KMS-11 (cell line): ENCODE measurements at regions not wholly inside any gene's neighbourhood (a gene's known extent, or its start where the extent isn't known, plus 50 kb on each side); places are given as distances from the start of the nearest gene placed in this dataset.

Source experiments
- H2AFZ ChIP-seq: fragments of 200-600 bp; sonication (generic); 2 replicates; pipeline ENCODE4 v1.6.1; 2016; ENCODE audit warnings: antibody characterized with exemption, mixed run types, low read depth
- H3K27ac ChIP-seq: fragments of 200-600 bp; sonication (generic); 2 replicates; pipeline ENCODE4 v1.6.1; 2016; ENCODE audit warnings: mild to moderate bottlenecking, mixed run types
- H3K27me3 ChIP-seq: fragments of 200-600 bp; sonication (generic); 2 replicates; pipeline ENCODE4 v1.6.1; 2017; ENCODE audit warnings: mild to moderate bottlenecking, low read depth, mixed run types, moderate library complexity; ENCODE audit not compliant: insufficient read depth
- H3K36me3 ChIP-seq: fragments of 200-600 bp; sonication (generic); 2 replicates; pipeline ENCODE4 v1.6.1; 2017; ENCODE audit warnings: mild to moderate bottlenecking, mixed run types; ENCODE audit not compliant: insufficient read depth
- H3K4me1 ChIP-seq: fragments of 200-600 bp; sonication (generic); 2 replicates; pipeline ENCODE4 v1.6.1; 2016; ENCODE audit warnings: mild to moderate bottlenecking, low read depth, mixed run types; ENCODE audit not compliant: poor library complexity, severe bottlenecking
- H3K4me2 ChIP-seq: fragments of 200-600 bp; sonication (generic); 2 replicates; pipeline ENCODE4 v1.7.0; 2016; ENCODE audit warnings: mild to moderate bottlenecking, mixed run types
- H3K4me3 ChIP-seq: fragments of 200-600 bp; sonication (generic); IDR thresholded peaks from 2 replicates; pipeline ENCODE4 v1.6.1; 2017; ENCODE audit warnings: low read depth, low read length, mixed read lengths; ENCODE audit not compliant: insufficient read depth
- H3K79me2 ChIP-seq: fragments of 200-600 bp; sonication (generic); 2 replicates; pipeline ENCODE4 v1.6.1; 2016; ENCODE audit warnings: low read depth, mixed run types; ENCODE audit not compliant: insufficient read depth
- H3K9ac ChIP-seq: fragments of 200-600 bp; sonication (generic); 2 replicates; pipeline ENCODE4 v1.6.1; 2016; ENCODE audit warnings: mild to moderate bottlenecking, mixed run types
- H4K20me1 ChIP-seq: fragments of 200-600 bp; sonication (generic); 2 replicates; pipeline ENCODE4 v1.6.1; 2016; ENCODE audit warnings: mild to moderate bottlenecking, mixed run types; ENCODE audit not compliant: insufficient read depth
- CTCF ChIP-seq: fragments of 200-600 bp; sonication (generic); conservative IDR thresholded peaks from 2 replicates; pipeline ENCODE4 v1.6.1; 2017; ENCODE audit warnings: low read depth, mild to moderate bottlenecking, antibody characterized with exemption, low read length, moderate library complexity, mixed read lengths

GRCh38 chr18:73913505-73913904 lies 234.1 kb downstream of the FBXO15 start:
- no peak for TF ChIP-seq CTCF
- Histone ChIP-seq H2AFZ (no peak overlapping the region), H3K4me2 (no peak overlapping the region), H3K79me2 (no peaks in the 10 kb centered on the region), H3K27me3 (no peaks in the 10 kb centered on the region), H3K4me3 (no peak overlapping the region), H3K36me3 (no peaks in the 10 kb centered on the region), H4K20me1 (no peaks in the 10 kb centered on the region), H3K27ac (no peak overlapping the region), H3K9ac (no peak overlapping the region), H3K4me1 (no peaks in the 10 kb centered on the region)

- Histone ChIP-seq H4K20me1 (no peaks in the 10 kb centered on the region), H3K36me3 (no peaks in the 10 kb centered on the region), H3K4me3 (no peak overlapping the region), H3K27me3 (no peaks in the 10 kb centered on the region; the same call in 1 of the 2 replicates), H2AFZ (no peak overlapping the region), H3K27ac (no peak overlapping the region), H3K79me2 (no peaks in the 10 kb centered on the region), H3K4me1 (no peaks in the 10 kb centered on the region), H3K4me2 (no peak overlapping the region), H3K9ac (no peak overlapping the region)
- TF ChIP-seq CTCF = no peak
Observed at GRCh38 chr18:73908323-73908722, 239.3 kb downstream of the FBXO15 start.

GRCh38 chr18:73901566-73901965 lies 246.1 kb downstream of the FBXO15 start:
- TF ChIP-seq CTCF = no peak
- Histone ChIP-seq H2AFZ (no peak overlapping the region), H4K20me1 (no peaks in the 10 kb centered on the region), H3K9ac (no peak overlapping the region), H3K36me3 (no peaks in the 10 kb centered on the region), H3K4me1 (no peaks in the 10 kb centered on the region), H3K27me3 (no peaks in the 10 kb centered on the region; the same call in 1 of the 2 replicates), H3K79me2 (no peaks in the 10 kb centered on the region), H3K4me3 (no peak overlapping the region), H3K27ac (no peak overlapping the region), H3K4me2 (no peak overlapping the region)

GRCh38 chr18:73901151-73901550 lies 246.5 kb downstream of the FBXO15 start:
- Histone ChIP-seq H3K4me3 (no peak overlapping the region), H4K20me1 (no peaks in the 10 kb centered on the region), H3K36me3 (no peaks in the 10 kb centered on the region), H3K4me2 (no peak overlapping the region), H3K79me2 (no peaks in the 10 kb centered on the region), H3K9ac (no peak overlapping the region), H3K27me3 (no peaks in the 10 kb centered on the region; the same call in 1 of the 2 replicates), H3K27ac (no peak overlapping the region), H3K4me1 (no peaks in the 10 kb centered on the region), H2AFZ (no peak overlapping the region)
- TF ChIP-seq CTCF = no peak
